GM12875 (cell line): ENCODE measurements at regions not wholly inside any gene's neighbourhood (a gene's known extent, or its start where the extent isn't known, plus 50 kb on each side); places are given as distances from the start of the nearest gene placed in this dataset.

ENCODE experiments used
- H3K4me3 ChIP-seq: one replicate; pipeline ENCODE4 v1.5.1; 2011; ENCODE audit warnings: low read depth, low read length, control low read depth
- TF ChIP-seq, protein P1 (sequence below): IDR thresholded peaks from 2 replicates; pipeline ENCODE4 v1.5.1; 2011; ENCODE audit warnings: low read depth, mild to moderate bottlenecking, control low read depth, inconsistent platforms, low read length, moderate library complexity, borderline replicate concordance; ENCODE audit not compliant: insufficient read depth

DNA sequence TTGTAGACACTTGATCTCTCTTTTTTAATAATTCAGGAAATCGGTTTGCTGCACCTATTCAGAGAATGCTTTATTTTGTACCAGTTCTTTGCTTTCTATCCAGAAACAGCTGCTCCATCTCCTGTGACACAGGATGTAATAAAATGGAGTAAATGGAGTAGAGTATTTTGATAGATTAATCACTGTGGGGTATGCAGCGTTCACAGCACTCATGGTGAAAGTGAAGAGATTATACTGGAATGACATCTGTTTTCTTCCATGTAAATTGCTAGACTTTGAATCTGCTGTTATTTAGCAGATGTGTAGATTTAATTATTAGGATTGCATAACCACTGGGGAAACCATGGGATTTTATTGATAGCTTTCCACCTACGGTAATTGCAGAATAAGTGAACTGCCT lies 227.3 kb upstream of the ARHGAP42 start:
- TF ChIP-seq, protein P1, sequence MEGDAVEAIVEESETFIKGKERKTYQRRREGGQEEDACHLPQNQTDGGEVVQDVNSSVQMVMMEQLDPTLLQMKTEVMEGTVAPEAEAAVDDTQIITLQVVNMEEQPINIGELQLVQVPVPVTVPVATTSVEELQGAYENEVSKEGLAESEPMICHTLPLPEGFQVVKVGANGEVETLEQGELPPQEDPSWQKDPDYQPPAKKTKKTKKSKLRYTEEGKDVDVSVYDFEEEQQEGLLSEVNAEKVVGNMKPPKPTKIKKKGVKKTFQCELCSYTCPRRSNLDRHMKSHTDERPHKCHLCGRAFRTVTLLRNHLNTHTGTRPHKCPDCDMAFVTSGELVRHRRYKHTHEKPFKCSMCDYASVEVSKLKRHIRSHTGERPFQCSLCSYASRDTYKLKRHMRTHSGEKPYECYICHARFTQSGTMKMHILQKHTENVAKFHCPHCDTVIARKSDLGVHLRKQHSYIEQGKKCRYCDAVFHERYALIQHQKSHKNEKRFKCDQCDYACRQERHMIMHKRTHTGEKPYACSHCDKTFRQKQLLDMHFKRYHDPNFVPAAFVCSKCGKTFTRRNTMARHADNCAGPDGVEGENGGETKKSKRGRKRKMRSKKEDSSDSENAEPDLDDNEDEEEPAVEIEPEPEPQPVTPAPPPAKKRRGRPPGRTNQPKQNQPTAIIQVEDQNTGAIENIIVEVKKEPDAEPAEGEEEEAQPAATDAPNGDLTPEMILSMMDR = no peak
- H3K4me3 ChIP-seq = no peak overlapping the region

DNA sequence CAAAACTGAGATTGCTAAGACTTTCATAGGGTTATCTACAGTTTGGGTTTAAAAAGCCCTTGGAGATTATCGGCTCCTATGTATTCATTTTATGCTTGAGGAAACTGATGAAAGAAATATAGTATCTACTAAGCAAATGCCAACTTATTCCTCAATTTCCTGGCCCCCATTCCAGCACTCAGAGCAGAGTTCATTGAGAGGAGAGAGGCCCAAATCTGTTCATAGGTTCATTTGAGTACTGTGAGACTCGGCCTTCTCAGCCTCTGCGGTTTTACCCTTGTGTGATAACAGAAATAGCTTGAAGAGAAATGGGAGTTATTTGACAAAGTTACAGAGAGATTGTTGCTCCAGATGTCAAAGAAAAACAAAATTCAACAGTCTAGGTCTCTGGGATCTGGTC lies 226.7 kb upstream of the ARHGAP42 start:
- no peak overlapping the region for H3K4me3 ChIP-seq
- TF ChIP-seq, protein P1 = no peak

DNA sequence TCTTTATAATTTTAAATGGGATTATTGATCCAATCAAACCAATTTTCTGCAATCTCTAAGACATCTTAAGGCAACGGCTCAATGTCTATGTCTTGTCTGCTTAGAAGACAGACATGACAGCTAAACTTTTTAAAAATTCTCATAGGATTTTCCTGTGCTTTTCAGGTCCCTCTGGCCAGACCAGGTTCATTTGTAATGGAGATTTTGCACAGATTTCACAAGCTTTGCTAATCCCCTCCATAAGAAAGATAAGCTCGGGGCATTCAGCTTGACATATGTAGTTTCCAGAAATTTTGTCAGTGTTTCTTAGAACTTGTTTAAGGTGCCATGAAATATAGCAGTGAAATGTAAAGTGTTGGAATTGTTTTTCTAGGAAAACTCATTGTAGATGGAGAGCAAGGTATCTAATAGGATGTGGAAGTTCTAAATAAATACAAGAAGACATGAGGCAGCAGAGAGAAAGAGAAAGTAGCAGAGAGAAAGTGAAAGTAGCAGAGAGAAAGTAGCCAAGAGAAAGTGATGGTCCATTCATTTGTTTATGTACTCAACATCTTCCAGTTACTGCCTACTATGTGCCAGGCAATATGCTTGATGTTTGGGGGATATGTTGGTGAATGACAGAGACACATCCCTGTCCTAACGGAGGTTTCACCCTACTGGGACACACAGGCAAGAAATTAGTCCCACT lies 219.1 kb upstream of the ARHGAP42 start:
- no peak overlapping the region for H3K4me3 ChIP-seq
- TF ChIP-seq, protein P1 = no peak

DNA sequence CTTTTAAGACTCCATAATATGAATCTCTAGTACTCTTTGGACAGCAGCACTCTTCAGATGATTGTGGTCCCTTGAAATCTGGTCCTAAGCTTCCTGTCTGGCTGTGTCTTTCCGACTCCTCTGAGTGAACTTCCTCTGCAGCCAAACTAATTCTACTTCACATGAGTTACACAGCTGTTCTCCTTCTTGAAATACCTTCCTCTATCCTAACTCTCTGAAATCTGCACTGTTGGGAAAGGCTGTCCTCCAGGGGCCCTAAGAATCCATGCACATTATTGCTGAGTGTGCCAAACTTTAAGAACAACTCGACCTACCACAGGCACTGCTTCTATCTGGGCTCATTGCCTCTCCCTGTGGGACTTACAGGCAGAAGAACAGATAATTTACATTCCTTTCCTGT lies 217.3 kb upstream of the ARHGAP42 start:
- H3K4me3 ChIP-seq = no peak overlapping the region
- TF ChIP-seq, protein P1 = no peak

DNA sequence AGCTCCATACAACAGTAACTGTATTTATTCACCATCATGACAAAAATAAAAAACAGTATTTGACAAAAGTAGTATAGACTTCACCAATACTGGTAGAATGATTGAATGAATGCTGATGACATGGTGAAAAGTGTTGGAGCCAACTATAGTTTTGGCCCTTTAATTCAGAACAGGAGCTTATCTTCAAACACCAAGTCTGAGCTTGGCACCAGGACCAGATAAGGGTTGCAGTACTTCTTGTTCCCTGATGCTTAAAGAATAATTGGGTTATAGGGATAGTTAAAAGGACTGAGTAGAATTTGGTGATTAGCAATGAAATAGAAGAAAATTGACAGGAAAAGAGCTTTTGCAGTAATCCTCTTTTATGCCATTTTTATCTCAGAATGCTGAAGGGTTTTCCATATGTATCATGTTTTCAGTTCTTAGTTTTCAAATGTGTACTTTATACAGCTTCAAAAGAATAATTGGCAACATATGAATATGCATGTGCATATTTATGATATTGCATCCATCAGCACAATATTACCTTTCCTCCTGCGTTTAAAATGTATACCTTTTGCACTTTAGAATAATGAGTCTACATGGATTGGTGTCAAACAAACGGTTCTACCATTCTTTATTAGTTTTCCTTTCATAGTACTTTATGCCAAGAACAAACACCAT lies 214.2 kb upstream of the ARHGAP42 start:
- TF ChIP-seq, protein P1 = no peak
- H3K4me3 ChIP-seq = no peak overlapping the region

DNA sequence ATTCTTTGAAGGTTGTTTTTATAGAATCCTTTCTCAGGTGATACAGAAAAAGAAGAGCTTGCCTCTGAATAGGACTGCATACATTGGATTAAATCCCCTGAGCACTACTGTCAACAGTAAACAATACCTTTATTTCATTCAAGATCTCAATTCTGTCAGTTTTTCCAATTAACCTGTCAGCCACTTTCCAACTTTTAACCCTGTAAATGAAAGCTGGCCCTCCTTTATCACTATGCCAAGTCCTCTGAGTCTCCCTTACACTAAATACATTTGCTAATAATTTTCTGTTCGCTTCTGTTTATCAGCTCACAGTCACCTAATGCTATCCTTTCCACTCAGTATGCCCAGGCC lies 213.7 kb upstream of the ARHGAP42 start:
- TF ChIP-seq, protein P1 = no peak
- H3K4me3 ChIP-seq = no peak overlapping the region

DNA sequence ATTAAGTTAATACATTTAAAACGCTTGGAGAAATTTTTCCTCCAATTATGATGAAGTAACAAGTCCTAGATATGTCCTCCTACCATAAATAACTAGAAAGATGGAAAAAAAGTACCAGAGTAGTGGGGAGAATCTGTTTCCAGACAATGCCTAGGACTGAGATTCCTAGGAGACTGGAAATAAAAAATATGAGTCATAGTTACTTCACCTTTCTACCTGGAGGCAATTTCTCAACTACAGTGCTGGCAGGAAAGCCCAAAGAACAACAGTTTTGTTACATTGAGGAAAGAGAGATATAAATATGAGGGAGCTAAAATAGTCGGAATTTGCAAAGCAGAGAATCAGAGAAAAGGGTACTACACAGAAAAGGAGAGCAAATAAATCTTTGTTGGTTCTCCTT lies 202.1 kb upstream of the ARHGAP42 start:
- TF ChIP-seq, protein P1 = no peak
- no peak overlapping the region for H3K4me3 ChIP-seq
